ENCODE measurements at regions not wholly inside any gene's neighbourhood (a gene's known extent, or its start where the extent isn't known, plus 50 kb on each side); places are given as distances from the start of the nearest gene placed in this dataset.

DNA sequence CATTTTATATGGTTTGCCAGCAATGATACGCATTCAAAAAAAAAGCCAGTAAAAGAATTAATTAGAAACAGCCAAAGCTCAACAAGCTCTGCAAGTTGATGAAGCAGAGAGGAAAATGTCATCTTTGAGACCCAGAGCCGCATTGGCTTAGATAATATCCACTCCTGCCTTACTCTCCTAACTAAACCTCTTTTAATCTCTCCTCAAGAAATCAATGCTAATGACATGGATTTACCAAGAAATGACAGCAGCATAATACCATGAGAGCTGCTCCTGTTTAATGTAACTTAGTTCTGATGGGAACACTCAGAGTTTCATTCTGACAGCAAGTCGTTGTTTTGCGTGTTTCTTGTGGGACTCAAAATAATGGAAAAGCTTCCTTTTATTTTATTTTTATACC lies 1099.4 kb upstream of the PIK3C3 start:
- TF ChIP-seq, protein P1, sequence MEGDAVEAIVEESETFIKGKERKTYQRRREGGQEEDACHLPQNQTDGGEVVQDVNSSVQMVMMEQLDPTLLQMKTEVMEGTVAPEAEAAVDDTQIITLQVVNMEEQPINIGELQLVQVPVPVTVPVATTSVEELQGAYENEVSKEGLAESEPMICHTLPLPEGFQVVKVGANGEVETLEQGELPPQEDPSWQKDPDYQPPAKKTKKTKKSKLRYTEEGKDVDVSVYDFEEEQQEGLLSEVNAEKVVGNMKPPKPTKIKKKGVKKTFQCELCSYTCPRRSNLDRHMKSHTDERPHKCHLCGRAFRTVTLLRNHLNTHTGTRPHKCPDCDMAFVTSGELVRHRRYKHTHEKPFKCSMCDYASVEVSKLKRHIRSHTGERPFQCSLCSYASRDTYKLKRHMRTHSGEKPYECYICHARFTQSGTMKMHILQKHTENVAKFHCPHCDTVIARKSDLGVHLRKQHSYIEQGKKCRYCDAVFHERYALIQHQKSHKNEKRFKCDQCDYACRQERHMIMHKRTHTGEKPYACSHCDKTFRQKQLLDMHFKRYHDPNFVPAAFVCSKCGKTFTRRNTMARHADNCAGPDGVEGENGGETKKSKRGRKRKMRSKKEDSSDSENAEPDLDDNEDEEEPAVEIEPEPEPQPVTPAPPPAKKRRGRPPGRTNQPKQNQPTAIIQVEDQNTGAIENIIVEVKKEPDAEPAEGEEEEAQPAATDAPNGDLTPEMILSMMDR (IDR thresholded peaks at IDR 0.05): no peak
- TF ChIP-seq POLR2A (IDR thresholded peaks at IDR 0.05): no peak
